ENCODE measurements at regions not wholly inside any gene's neighbourhood (a gene's known extent, or its start where the extent isn't known, plus 50 kb on each side); places are given as distances from the start of the nearest gene placed in this dataset.
"Not testable (repeated sequence)": the region's sequence is repeated elsewhere in the genome, so short reads cannot be mapped to it uniquely, and the experiment has no call there.

GRCh38 chr2:158866082-158866481 is 71.0 kb downstream of the DAPL1 start:
- DNase-seq (ENCODE audit: low spot score in 2 of 2); H3K4me3 ChIP-seq (ENCODE audit: low read depth, poor library complexity, severe bottlenecking); intact Hi-C loops (cut with DNase I; ENCODE audit: low total_unique reads): not testable (repeated sequence)
- WGBS, 2 donors: 85 to 86% methylated on average over 12 of the region's 12 CpGs

GRCh38 chr2:158867531-158868191 is 72.5 kb downstream of the DAPL1 start:
- intact Hi-C loops (cut with DNase I; ENCODE audit: low total_unique reads); H3K4me3 ChIP-seq (ENCODE audit: low read depth, poor library complexity, severe bottlenecking); DNase-seq (ENCODE audit: low spot score in 2 of 2): not testable (repeated sequence)
- WGBS, 2 donors: 60 to 74% methylated on average over 18 of the region's 18 CpGs

- DNase-seq (ENCODE audit: low spot score in 2 of 2); intact Hi-C loops (cut with DNase I; ENCODE audit: low total_unique reads); H3K4me3 ChIP-seq (ENCODE audit: low read depth, poor library complexity, severe bottlenecking): not testable (repeated sequence)
- WGBS, 2 donors: 79 to 87% methylated on average over 6 to 7 of the region's 7 CpGs
Measured at GRCh38 chr2:158868386-158868785, 73.3 kb downstream of the DAPL1 start.

GRCh38 chr2:158869122-158869521 is 74.0 kb downstream of the DAPL1 start:
- intact Hi-C loops (cut with DNase I; ENCODE audit: low total_unique reads); H3K4me3 ChIP-seq (ENCODE audit: low read depth, poor library complexity, severe bottlenecking); DNase-seq (ENCODE audit: low spot score in 2 of 2): not testable (repeated sequence)
- 63 to 64% methylated on average over 3 to 6 of the region's 6 CpGs for WGBS, 2 donors

- DNase-seq (ENCODE audit: low spot score in 2 of 2); H3K4me3 ChIP-seq (ENCODE audit: low read depth, poor library complexity, severe bottlenecking); intact Hi-C loops (cut with DNase I; ENCODE audit: low total_unique reads): not testable (repeated sequence)
- 41 to 56% methylated on average over 11 of the region's 11 CpGs for WGBS, 2 donors
Measured at GRCh38 chr2:158869609-158870008, 74.5 kb downstream of the DAPL1 start.

GRCh38 chr2:158878003-158878402 is 82.9 kb downstream of the DAPL1 start:
- intact Hi-C loops (cut with DNase I; ENCODE audit: low total_unique reads): no loop called here
- 85 to 95% methylated on average over 16 of the region's 16 CpGs for WGBS, 2 donors

GRCh38 chr2:158879229-158879903 is 84.2 kb downstream of the DAPL1 start:
- WGBS, 2 donors: 93 to 94% methylated on average over 17 of the region's 17 CpGs
- no peak for TF ChIP-seq CTCF (IDR thresholded peaks at IDR 0.05)
- no peak for TF ChIP-seq POLR2A (IDR thresholded peaks at IDR 0.05)
- intact Hi-C loops (cut with DNase I; ENCODE audit: low total_unique reads): no loop called here
- no peak for DNase-seq (ENCODE audit: low spot score in 2 of 2)
- H3K4me3 ChIP-seq (ENCODE audit: low read depth, poor library complexity, severe bottlenecking): no peak overlapping the region

More at GRCh38 chr2:158878003-158878402, 82.9 kb downstream of the DAPL1 start:
- TF ChIP-seq CTCF (IDR thresholded peaks at IDR 0.05) (no peak), POLR2A (IDR thresholded peaks at IDR 0.05) (no peak)
- no peak for DNase-seq (ENCODE audit: low spot score in 2 of 2)
- H3K4me3 ChIP-seq (ENCODE audit: low read depth, poor library complexity, severe bottlenecking): no peak overlapping the region

- TF ChIP-seq POLR2A (IDR thresholded peaks at IDR 0.05): no peak
- WGBS, 2 donors: 80 to 83% methylated on average over 8 of the region's 8 CpGs
- no peak overlapping the region for H3K4me3 ChIP-seq (ENCODE audit: low read depth, poor library complexity, severe bottlenecking)
- intact Hi-C loops (cut with DNase I; ENCODE audit: low total_unique reads): no loop called here
- no peak for DNase-seq (ENCODE audit: low spot score in 2 of 2)
Measured at GRCh38 chr2:158882297-158882696, 86.1 kb upstream of the TANC1 start.

- DNase-seq (ENCODE audit: low spot score in 2 of 2); H3K4me3 ChIP-seq (ENCODE audit: low read depth, poor library complexity, severe bottlenecking); intact Hi-C loops (cut with DNase I; ENCODE audit: low total_unique reads): not testable (repeated sequence)
- WGBS, 2 donors: 92 to 98% methylated on average over 3 of the region's 3 CpGs
Measured at GRCh38 chr2:158884552-158884951, 83.9 kb upstream of the TANC1 start.

- intact Hi-C loops (cut with DNase I; ENCODE audit: low total_unique reads); H3K4me3 ChIP-seq (ENCODE audit: low read depth, poor library complexity, severe bottlenecking); DNase-seq (ENCODE audit: low spot score in 2 of 2): not testable (repeated sequence)
- WGBS, 2 donors: 55 to 56% methylated on average over 8 of the region's 8 CpGs
Measured at GRCh38 chr2:158885018-158885678, 83.3 kb upstream of the TANC1 start.

- DNase-seq (ENCODE audit: low spot score in 2 of 2): peak in 1 of 2 donors; percentile 59
- H3K4me3 ChIP-seq (ENCODE audit: low read depth, poor library complexity, severe bottlenecking); intact Hi-C loops (cut with DNase I; ENCODE audit: low total_unique reads): not testable (repeated sequence)
- 53 to 73% methylated on average over 10 of the region's 10 CpGs for WGBS, 2 donors
Measured at GRCh38 chr2:158885679-158886050, 82.8 kb upstream of the TANC1 start.
